HG03457 (cell line): ENCODE measurements at regions not wholly inside any gene's neighbourhood (a gene's known extent, or its start where the extent isn't known, plus 50 kb on each side); places are given as distances from the start of the nearest gene placed in this dataset.
"Not testable (repeated sequence)": the region's sequence is repeated elsewhere in the genome, so short reads cannot be mapped to it uniquely, and the experiment has no call there.

Experiments
- ATAC-seq: cut with Tn5 transposase; IDR thresholded peaks from one replicate; pipeline ENCODE4 v1.9.1; 2021; ENCODE audit warnings: moderate number of reproducible peaks; ENCODE audit not compliant: unreplicated experiment

- no peak for ATAC-seq
Observed at GRCh38 chr6:139533171-139533570, 158.7 kb upstream of the CITED2 start.

GRCh38 chr6:139531148-139532115 is 157.0 kb upstream of the CITED2 start:
- ATAC-seq = no peak

- no peak for ATAC-seq
Observed at GRCh38 chr6:139530561-139530960, 156.1 kb upstream of the CITED2 start.

- no peak for ATAC-seq
Observed at GRCh38 chr6:139529420-139529819, 155.0 kb upstream of the CITED2 start.

- no peak for ATAC-seq
Observed at GRCh38 chr6:139528471-139528870, 154.0 kb upstream of the CITED2 start.

GRCh38 chr6:139525415-139525814 is 151.0 kb upstream of the CITED2 start:
- ATAC-seq = no peak

- ATAC-seq = no peak
Observed at GRCh38 chr6:139523986-139524385, 149.5 kb upstream of the CITED2 start.

- ATAC-seq = no peak
Observed at GRCh38 chr6:139522511-139523220, 148.2 kb upstream of the CITED2 start.

GRCh38 chr6:139521338-139521737 is 146.9 kb upstream of the CITED2 start:
- no peak for ATAC-seq

- ATAC-seq = no peak
Observed at GRCh38 chr6:139520321-139520768, 145.9 kb upstream of the CITED2 start.

GRCh38 chr6:139519571-139520031 is 145.2 kb upstream of the CITED2 start:
- ATAC-seq = no peak

GRCh38 chr6:139519097-139519496 is 144.6 kb upstream of the CITED2 start:
- no peak for ATAC-seq

- ATAC-seq = no peak
Observed at GRCh38 chr6:139518556-139519091, 144.2 kb upstream of the CITED2 start.

GRCh38 chr6:139517998-139518555 is 143.6 kb upstream of the CITED2 start:
- not testable (repeated sequence) for ATAC-seq

GRCh38 chr6:139515511-139515910 is 141.1 kb upstream of the CITED2 start:
- ATAC-seq = no peak

- ATAC-seq = no peak
Observed at GRCh38 chr6:139514819-139515218, 140.4 kb upstream of the CITED2 start.

GRCh38 chr6:139510040-139510790 is 135.8 kb upstream of the CITED2 start:
- no peak for ATAC-seq

- no peak for ATAC-seq
Observed at GRCh38 chr6:139509167-139509566, 134.7 kb upstream of the CITED2 start.

GRCh38 chr6:139508576-139508975 is 134.1 kb upstream of the CITED2 start:
- ATAC-seq = no peak

- no peak for ATAC-seq
Observed at GRCh38 chr6:139508023-139508422, 133.6 kb upstream of the CITED2 start.
